ENCODE measurements at regions not wholly inside any gene's neighbourhood (a gene's known extent, or its start where the extent isn't known, plus 50 kb on each side); places are given as distances from the start of the nearest gene placed in this dataset.

GRCh38 chr2:106316915-106317314 is 122.8 kb upstream of the UXS1 start:
- Histone ChIP-seq H3K36me3 (no peaks in the 10 kb centered on the region), H3K4me1 (no peaks in the 10 kb centered on the region), H3K27me3 (no peaks in the 10 kb centered on the region), H3K27ac (no peak overlapping the region), H3K9me3 (no peaks in the 10 kb centered on the region), H3K4me3 (no peak overlapping the region)
- no peak for DNase-seq (ENCODE audit: low spot score in 2 of 2)
- no peak for TF ChIP-seq CTCF (IDR thresholded peaks at IDR 0.05)
- TF ChIP-seq POLR2AphosphoS5 (IDR thresholded peaks at IDR 0.05): no peak
- no peak for TF ChIP-seq POLR2A (IDR thresholded peaks at IDR 0.05)
- intact Hi-C loops (cut with DNase I; ENCODE audit: low total_unique reads): no loop called here

- no peak for DNase-seq (ENCODE audit: low spot score in 2 of 2)
- TF ChIP-seq POLR2AphosphoS5 (IDR thresholded peaks at IDR 0.05): no peak
- no peak for TF ChIP-seq CTCF (IDR thresholded peaks at IDR 0.05)
- no peak for TF ChIP-seq POLR2A (IDR thresholded peaks at IDR 0.05)
- H3K4me1 ChIP-seq: no peaks in the 10 kb centered on the region
- peaks cover 0 to 3% of the 10 kb centered on the region in 2 donors for H3K27me3 ChIP-seq
- no peaks in the 10 kb centered on the region for H3K9me3 ChIP-seq
- intact Hi-C loops (cut with DNase I; ENCODE audit: low total_unique reads): no loop called here
- H3K36me3 ChIP-seq: no peaks in the 10 kb centered on the region
- H3K4me3 ChIP-seq: no peak overlapping the region
- no peak overlapping the region for H3K27ac ChIP-seq
Observed at GRCh38 chr2:106314444-106314843, 120.3 kb upstream of the UXS1 start.

- DNase-seq (ENCODE audit: low spot score in 2 of 2): no peak
- Histone ChIP-seq H3K9me3 (no peaks in the 10 kb centered on the region), H3K36me3 (no peaks in the 10 kb centered on the region), H3K27ac (no peak overlapping the region), H3K4me3 (no peak overlapping the region), H3K4me1 (no peaks in the 10 kb centered on the region), H3K27me3 (peaks cover 0 to 3% of the 10 kb centered on the region in 2 donors)
- intact Hi-C loops (cut with DNase I; ENCODE audit: low total_unique reads): no loop called here
- TF ChIP-seq CTCF (IDR thresholded peaks at IDR 0.05) (no peak), POLR2AphosphoS5 (IDR thresholded peaks at IDR 0.05) (no peak), POLR2A (IDR thresholded peaks at IDR 0.05) (no peak)
Observed at GRCh38 chr2:106311041-106311370, 116.9 kb upstream of the UXS1 start.

GRCh38 chr2:106307860-106308259 is 113.8 kb upstream of the UXS1 start:
- Histone ChIP-seq H3K36me3 (no peaks in the 10 kb centered on the region), H3K4me1 (no peaks in the 10 kb centered on the region), H3K4me3 (no peak overlapping the region), H3K27me3 (peaks cover 0 to 3% of the 10 kb centered on the region in 2 donors), H3K27ac (no peak overlapping the region), H3K9me3 (no peaks in the 10 kb centered on the region)
- DNase-seq (ENCODE audit: low spot score in 2 of 2): no peak
- intact Hi-C loops (cut with DNase I; ENCODE audit: low total_unique reads): no loop called here
- TF ChIP-seq POLR2AphosphoS5 (IDR thresholded peaks at IDR 0.05) (no peak), CTCF (IDR thresholded peaks at IDR 0.05) (no peak), POLR2A (IDR thresholded peaks at IDR 0.05) (no peak)

- no peaks in the 10 kb centered on the region for H3K4me1 ChIP-seq
- H3K27me3 ChIP-seq: peaks cover 0 to 3% of the 10 kb centered on the region in 2 donors
- no peak for TF ChIP-seq CTCF (IDR thresholded peaks at IDR 0.05)
- no peak for TF ChIP-seq POLR2A (IDR thresholded peaks at IDR 0.05)
- TF ChIP-seq POLR2AphosphoS5 (IDR thresholded peaks at IDR 0.05): no peak
- H3K4me3 ChIP-seq: no peak overlapping the region
- intact Hi-C loops (cut with DNase I; ENCODE audit: low total_unique reads): no loop called here
- DNase-seq (ENCODE audit: low spot score in 2 of 2): no peak
- H3K36me3 ChIP-seq: no peaks in the 10 kb centered on the region
- H3K27ac ChIP-seq: no peak overlapping the region
- no peaks in the 10 kb centered on the region for H3K9me3 ChIP-seq
Observed at GRCh38 chr2:106306387-106306786, 112.3 kb upstream of the UXS1 start.
